ENCODE measurements at regions not wholly inside any gene's neighbourhood (a gene's known extent, or its start where the extent isn't known, plus 50 kb on each side); places are given as distances from the start of the nearest gene placed in this dataset.

- DNase-seq = no peak
These were observed 88.2 kb downstream of the HS1BP3 start for GRCh38 chr2:20562540-20563225.

DNA sequence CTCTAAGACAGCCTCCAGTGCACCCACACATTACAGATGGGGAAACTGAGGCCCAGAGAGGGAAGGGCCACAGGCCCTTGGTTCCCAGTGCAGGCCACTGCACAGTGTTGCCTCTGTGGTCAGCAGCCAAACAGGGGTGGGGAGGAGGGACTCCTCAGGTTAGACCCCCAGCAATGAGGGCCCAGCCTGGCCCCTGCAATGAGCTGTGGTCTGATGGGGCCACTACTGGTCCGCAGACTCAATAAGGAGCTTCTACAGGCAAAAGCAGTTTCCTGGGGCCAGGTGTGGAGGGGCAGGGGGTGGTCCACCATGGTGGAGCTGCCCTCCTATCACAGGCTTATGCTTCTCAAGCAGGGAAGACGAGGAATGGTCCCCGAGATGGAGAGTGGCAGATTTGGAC, 87.6 kb downstream of the HS1BP3 start:
- no peak for DNase-seq

DNA sequence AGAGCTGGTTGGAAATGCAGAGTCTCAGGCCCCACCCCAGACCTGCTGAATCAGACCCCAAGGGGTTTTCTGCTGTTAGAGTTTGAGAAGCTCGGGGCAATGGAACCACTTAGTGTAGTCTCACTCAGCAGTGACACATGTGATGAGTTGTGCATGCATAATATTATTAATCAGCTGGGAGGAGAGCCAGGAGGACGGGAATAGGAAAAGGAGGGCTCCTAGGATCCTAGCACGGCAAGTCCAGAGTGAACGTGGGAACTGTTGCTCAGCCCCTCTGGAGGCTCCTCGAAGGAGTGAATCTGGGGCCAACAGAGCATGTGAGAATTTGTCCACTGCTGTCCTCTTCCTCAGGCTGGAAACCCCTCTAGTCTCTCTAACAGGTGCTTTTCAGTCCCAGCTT, 87.1 kb downstream of the HS1BP3 start:
- DNase-seq = no peak

DNA sequence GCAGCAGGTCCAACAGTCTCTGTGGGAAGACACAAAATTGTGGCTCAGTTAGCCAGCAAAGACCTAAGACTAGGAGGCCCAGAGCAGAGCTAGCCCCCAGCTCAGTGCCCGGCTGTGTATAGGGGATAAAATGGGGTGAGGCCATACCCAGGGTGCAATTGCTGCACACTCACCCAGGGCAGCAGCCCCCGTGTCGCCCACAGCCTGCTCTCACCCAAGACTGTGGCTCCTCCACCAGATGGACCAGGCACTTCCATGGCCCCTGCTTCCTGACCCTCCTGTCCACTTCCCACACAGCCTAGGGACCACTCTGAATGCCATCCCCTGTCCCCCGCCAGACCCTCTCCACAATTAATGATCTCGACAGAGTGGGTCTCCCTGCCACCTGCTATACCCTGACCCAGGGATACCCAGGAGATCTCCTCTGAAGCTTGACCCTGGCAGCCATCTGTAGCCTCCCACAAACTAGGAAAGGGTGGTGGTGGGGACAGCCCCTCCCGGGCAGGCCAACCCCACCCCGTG, 85.7 kb downstream of the HS1BP3 start:
- DNase-seq = no peak

- DNase-seq = no peak
These were observed 85.2 kb downstream of the HS1BP3 start for GRCh38 chr2:20565623-20566236.

GRCh38 chr2:20566331-20566730, 84.6 kb downstream of the HS1BP3 start:
- no peak for DNase-seq

- no peak for DNase-seq
These were observed 83.6 kb downstream of the HS1BP3 start for GRCh38 chr2:20567159-20567925.
